IPS-18a (cell line): ENCODE measurements at regions not wholly inside any gene's neighbourhood (a gene's known extent, or its start where the extent isn't known, plus 50 kb on each side); places are given as distances from the start of the nearest gene placed in this dataset.

Experiments used
- H3K27ac ChIP-seq: one replicate; pipeline ENCODE4 v1.5.1; 2013; ENCODE audit warnings: low read length
- H3K27me3 ChIP-seq: one replicate; pipeline ENCODE4 v1.6.1; 2013; ENCODE audit warnings: mild to moderate bottlenecking, low read length; ENCODE audit not compliant: control insufficient read depth, insufficient read depth
- H3K36me3 ChIP-seq: one replicate; pipeline ENCODE4 v1.6.1; 2013; ENCODE audit warnings: low read depth, low read length; ENCODE audit not compliant: control insufficient read depth
- H3K4me1 ChIP-seq: one replicate; pipeline ENCODE4 v1.6.1; 2013; ENCODE audit warnings: low read depth, low read length; ENCODE audit not compliant: control insufficient read depth
- H3K4me3 ChIP-seq: one replicate; pipeline ENCODE4 v1.5.1; 2013; ENCODE audit warnings: low read length
- H3K9ac ChIP-seq: one replicate; pipeline ENCODE4 v1.6.1; 2013; ENCODE audit warnings: mild to moderate bottlenecking, low read length, moderate library complexity
- H3K9me3 ChIP-seq: one replicate; pipeline ENCODE4 v1.6.1; 2013; ENCODE audit warnings: low read depth, low read length; ENCODE audit not compliant: control insufficient read depth

DNA sequence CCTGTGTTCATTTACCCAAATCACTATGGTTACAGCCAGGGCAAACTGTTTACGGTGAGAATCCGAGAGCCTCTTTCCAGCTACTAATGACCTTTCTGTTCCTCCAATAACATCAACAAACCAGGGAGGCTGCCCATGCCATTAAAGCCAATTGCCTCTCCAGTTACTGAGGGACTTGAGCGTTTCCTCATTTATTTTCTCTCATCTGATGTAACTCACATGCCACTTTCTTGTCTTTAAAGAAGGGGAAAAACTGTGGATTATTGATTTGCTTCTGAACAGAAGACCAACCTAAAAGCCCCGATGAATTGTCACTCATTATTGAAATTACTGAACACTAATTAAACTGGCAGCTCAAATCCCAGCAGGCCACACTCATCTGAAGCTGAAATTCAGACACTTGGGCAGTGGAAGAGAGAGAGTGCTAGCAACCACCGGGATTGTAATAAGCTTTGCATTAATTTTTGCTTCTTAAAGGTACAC lies 595.8 kb upstream of the MKI67 start:
- no peak overlapping the region for H3K9ac ChIP-seq
- no peaks in the 10 kb centered on the region for H3K36me3 ChIP-seq
- peaks cover 3% of the 10 kb centered on the region for H3K4me1 ChIP-seq

DNA sequence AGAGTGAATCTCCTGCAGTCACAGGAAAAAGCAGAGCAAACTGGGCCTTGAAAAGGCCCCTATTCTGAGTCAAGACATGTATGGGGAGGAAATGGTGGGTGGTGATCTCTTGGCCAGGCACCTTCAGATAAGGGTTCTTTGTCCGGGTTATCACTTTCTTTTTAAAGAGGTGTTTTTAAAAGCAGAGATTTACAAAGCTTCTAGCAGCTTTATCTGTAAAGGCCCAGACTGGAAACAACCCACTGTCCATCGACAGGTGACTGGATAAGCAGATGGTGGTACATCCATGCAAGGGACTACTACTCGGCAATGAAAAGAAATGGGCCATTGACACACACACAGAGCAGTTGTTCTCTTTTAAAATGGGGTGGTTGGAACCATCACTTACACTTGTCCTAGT lies 596.7 kb upstream of the MKI67 start:
- Histone ChIP-seq H3K36me3 (no peaks in the 10 kb centered on the region), H3K27me3 (no peaks in the 10 kb centered on the region), H3K4me1 (peaks cover 12% of the 10 kb centered on the region), H3K9ac (no peak overlapping the region), H3K9me3 (no peaks in the 10 kb centered on the region), H3K27ac (no peak overlapping the region), H3K4me3 (no peak overlapping the region)

More for the DNA sequence above, 595.8 kb upstream of the MKI67 start:
- H3K9me3 ChIP-seq = no peaks in the 10 kb centered on the region
- no peaks in the 10 kb centered on the region for H3K27me3 ChIP-seq
- no peak overlapping the region for H3K27ac ChIP-seq
- no peak overlapping the region for H3K4me3 ChIP-seq

GRCh38 chr10:128723631-128724205 lies 597.5 kb upstream of the MKI67 start:
- Histone ChIP-seq H3K27ac (no peak overlapping the region), H3K36me3 (no peaks in the 10 kb centered on the region), H3K27me3 (no peaks in the 10 kb centered on the region), H3K4me1 (peaks cover 12% of the 10 kb centered on the region), H3K9me3 (no peaks in the 10 kb centered on the region), H3K9ac (no peak overlapping the region), H3K4me3 (no peak overlapping the region)

GRCh38 chr10:128725531-128725930 lies 599.3 kb upstream of the MKI67 start:
- peaks cover 12% of the 10 kb centered on the region for H3K4me1 ChIP-seq
- H3K4me3 ChIP-seq = no peak overlapping the region
- H3K9me3 ChIP-seq = no peaks in the 10 kb centered on the region
- no peaks in the 10 kb centered on the region for H3K36me3 ChIP-seq
- no peak overlapping the region for H3K27ac ChIP-seq
- H3K27me3 ChIP-seq = no peaks in the 10 kb centered on the region
- H3K9ac ChIP-seq = no peak overlapping the region

GRCh38 chr10:128727114-128727513 lies 600.9 kb upstream of the MKI67 start:
- Histone ChIP-seq H3K9ac (no peak overlapping the region), H3K4me3 (no peak overlapping the region), H3K9me3 (no peaks in the 10 kb centered on the region), H3K27ac (no peak overlapping the region), H3K36me3 (no peaks in the 10 kb centered on the region), H3K27me3 (no peaks in the 10 kb centered on the region), H3K4me1 (peaks cover 12% of the 10 kb centered on the region)

DNA sequence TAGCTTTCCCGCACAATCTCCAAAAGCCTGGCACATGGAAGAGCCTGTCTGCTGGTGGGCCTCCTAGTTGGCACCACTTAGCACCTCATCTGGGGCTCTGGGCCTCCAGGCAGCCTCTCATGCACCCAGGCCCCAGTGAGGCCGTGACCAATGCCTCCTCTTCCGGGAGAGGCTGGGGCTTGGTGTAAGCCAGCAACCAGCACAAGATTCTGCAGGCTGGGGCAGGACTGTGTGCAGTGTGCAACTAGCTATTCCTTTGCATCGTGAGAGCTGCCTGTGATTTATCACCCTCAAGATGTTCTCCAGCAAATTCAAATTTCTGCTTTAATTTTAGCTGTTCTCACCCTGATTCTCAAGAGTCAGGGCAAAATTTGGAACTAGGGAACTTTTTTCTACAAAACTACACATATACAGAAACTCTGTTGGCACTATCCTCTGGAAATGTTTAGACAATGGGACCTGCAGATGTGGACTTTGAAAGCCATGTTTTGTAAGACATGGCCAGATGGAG lies 603.7 kb upstream of the MKI67 start:
- Histone ChIP-seq H3K27ac (no peak overlapping the region), H3K4me3 (no peak overlapping the region), H3K27me3 (no peaks in the 10 kb centered on the region)

GRCh38 chr10:128730922-128731321 lies 604.7 kb upstream of the MKI67 start:
- Histone ChIP-seq H3K9ac (no peak overlapping the region), H3K27me3 (no peaks in the 10 kb centered on the region), H3K4me1 (peaks cover 17% of the 10 kb centered on the region), H3K27ac (no peak overlapping the region), H3K4me3 (no peak overlapping the region), H3K9me3 (no peaks in the 10 kb centered on the region), H3K36me3 (no peaks in the 10 kb centered on the region)

More for the DNA sequence above, 603.7 kb upstream of the MKI67 start:
- peaks cover 17% of the 10 kb centered on the region for H3K4me1 ChIP-seq
- H3K9ac ChIP-seq = no peak overlapping the region
- no peaks in the 10 kb centered on the region for H3K36me3 ChIP-seq
- H3K9me3 ChIP-seq = no peaks in the 10 kb centered on the region

DNA sequence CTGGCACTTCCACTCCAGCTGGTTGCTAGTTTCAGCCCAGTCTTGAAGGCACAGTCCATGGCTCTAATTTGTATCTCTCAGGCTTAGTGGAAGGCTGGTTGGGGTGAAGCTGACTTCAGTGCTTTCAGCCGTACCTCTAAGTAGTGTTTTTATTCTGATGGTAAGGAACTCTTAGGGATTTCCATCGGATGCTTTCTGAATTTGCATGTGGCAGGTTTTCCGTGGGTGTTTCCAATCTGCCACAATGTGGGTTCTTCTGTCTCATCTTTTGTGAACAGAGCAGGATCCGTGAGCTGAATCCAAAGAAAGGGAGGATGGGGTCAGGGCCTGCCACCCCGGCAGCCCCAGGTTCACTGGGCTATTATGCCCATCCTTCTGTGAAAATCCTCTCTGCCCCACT lies 607.9 kb upstream of the MKI67 start:
- no peak overlapping the region for H3K27ac ChIP-seq
- no peaks in the 10 kb centered on the region for H3K36me3 ChIP-seq
- H3K4me1 ChIP-seq = peaks cover 5% of the 10 kb centered on the region
- no peaks in the 10 kb centered on the region for H3K9me3 ChIP-seq
- no peaks in the 10 kb centered on the region for H3K27me3 ChIP-seq
- no peak overlapping the region for H3K9ac ChIP-seq
- H3K4me3 ChIP-seq = no peak overlapping the region

DNA sequence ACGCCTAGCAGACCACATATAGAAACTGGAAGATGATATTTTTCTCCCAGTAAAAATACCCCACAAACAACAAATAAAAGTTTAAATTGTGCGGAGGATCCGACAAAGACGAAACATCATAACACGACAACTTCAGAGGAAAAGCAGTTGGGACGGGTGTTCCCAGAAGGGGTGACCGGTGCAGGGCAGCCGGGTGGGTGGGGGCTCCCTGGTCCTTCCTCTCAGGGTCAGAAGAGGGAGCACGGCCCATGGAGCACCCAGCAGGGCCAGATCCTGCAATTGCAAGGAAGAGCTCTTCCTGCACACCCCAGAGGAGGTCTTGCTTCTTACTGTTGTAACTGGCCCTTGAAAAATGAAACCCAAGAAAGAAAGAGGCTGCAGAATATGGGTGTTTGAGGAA lies 608.5 kb upstream of the MKI67 start:
- no peak overlapping the region for H3K4me3 ChIP-seq
- H3K4me1 ChIP-seq = peaks cover 5% of the 10 kb centered on the region
- no peaks in the 10 kb centered on the region for H3K27me3 ChIP-seq
- H3K9me3 ChIP-seq = no peaks in the 10 kb centered on the region
- H3K36me3 ChIP-seq = no peaks in the 10 kb centered on the region
- H3K27ac ChIP-seq = no peak overlapping the region
- H3K9ac ChIP-seq = no peak overlapping the region

GRCh38 chr10:128735996-128736395 lies 609.8 kb upstream of the MKI67 start:
- Histone ChIP-seq H3K4me3 (no peak overlapping the region), H3K27me3 (no peaks in the 10 kb centered on the region), H3K4me1 (peaks cover 5% of the 10 kb centered on the region), H3K9me3 (no peaks in the 10 kb centered on the region), H3K27ac (no peak overlapping the region), H3K9ac (no peak overlapping the region), H3K36me3 (no peaks in the 10 kb centered on the region)

GRCh38 chr10:128738386-128738915 lies 612.2 kb upstream of the MKI67 start:
- Histone ChIP-seq H3K27me3 (no peaks in the 10 kb centered on the region), H3K36me3 (no peaks in the 10 kb centered on the region), H3K27ac (no peak overlapping the region), H3K9ac (no peak overlapping the region), H3K4me1 (peaks cover 9% of the 10 kb centered on the region), H3K4me3 (no peak overlapping the region), H3K9me3 (no peaks in the 10 kb centered on the region)

- Histone ChIP-seq H3K36me3 (no peaks in the 10 kb centered on the region), H3K9me3 (no peaks in the 10 kb centered on the region), H3K9ac (no peak overlapping the region), H3K27ac (no peak overlapping the region), H3K4me3 (no peak overlapping the region), H3K27me3 (no peaks in the 10 kb centered on the region), H3K4me1 (peaks cover 13% of the 10 kb centered on the region)
Observed at GRCh38 chr10:128739930-128740329, 613.7 kb upstream of the MKI67 start.
